Endothelial cell of umbilical vein (primary cell): ENCODE measurements at regions not wholly inside any gene's neighbourhood (a gene's known extent, or its start where the extent isn't known, plus 50 kb on each side); places are given as distances from the start of the nearest gene placed in this dataset.

Source experiments
- BruUV-seq: library from RNA; stranded (reverse); fragments of 400-500 nt; replicated peaks from 2 replicates; lab custom pipeline; 2021; lab: Mats Ljungman, UMichigan
- CTCF ChIA-PET: fragments of 300-600, 350-600 bp; sonication (Branson Sonifier 250); formaldehyde crosslinking; loops from one replicate; lab custom pipeline; 2021; ENCODE audit warnings: antibody characterized with exemption, inconsistent platforms; lab: Charles Lee
- POLR2A ChIA-PET: fragments of 300-600, 350-600 bp; sonication (Branson Sonifier 250); formaldehyde crosslinking; loops from one replicate; lab custom pipeline; 2021; ENCODE audit warnings: antibody characterized with exemption, inconsistent platforms; lab: Charles Lee
- DNase-seq: peaks from one replicate; pipeline ENCODE4 v3.0.0-alpha.2; 2011; ENCODE audit warnings: low read depth, low spot score
- FAIRE-seq: peaks from 2 replicates; lab custom pipeline; 2011; peaks lifted over from hg19 to GRCh38; lab: Jason Lieb, UNC
- H2AFZ ChIP-seq: 2 replicates; pipeline ENCODE4 v1.6.0; 2012; ENCODE audit warnings: low read depth, low read length, control low read depth, inconsistent platforms
- H3K27ac ChIP-seq: 2 replicates; pipeline ENCODE4 v1.5.1; 2011; ENCODE audit warnings: low read depth, mild to moderate bottlenecking, control low read depth, low read length, moderate library complexity; ENCODE audit not compliant: insufficient read depth
- H3K27me3 ChIP-seq, 2 experiments: 2 replicates each; pipeline versions ENCODE4 v1.6.0 to v1.6.1; 2011; ENCODE audit warnings: low read length in 2 of 2, mixed read lengths in 1 of 2; ENCODE audit not compliant: control insufficient read depth in 2 of 2, insufficient read depth in 2 of 2
- H3K36me3 ChIP-seq, 2 experiments: 2 replicates in 1 of 2; 3 replicates in 1 of 2; pipeline ENCODE4 v1.5.1; 2011; ENCODE audit warnings: low read length in 2 of 2, mild to moderate bottlenecking in 1 of 2, moderate library complexity in 1 of 2; ENCODE audit not compliant: control insufficient read depth in 2 of 2, insufficient read depth in 2 of 2; ENCODE audit errors: extremely low read depth in 1 of 2
- H3K4me1 ChIP-seq: 3 replicates; pipeline ENCODE4 v1.5.1; 2011; ENCODE audit warnings: mild to moderate bottlenecking, low read length; ENCODE audit not compliant: control insufficient read depth, insufficient read depth; ENCODE audit errors: extremely low read depth
- H3K4me2 ChIP-seq: 2 replicates; pipeline ENCODE4 v1.6.1; 2011; ENCODE audit warnings: low read length, control low read depth, mixed read lengths; ENCODE audit not compliant: insufficient read depth
- H3K4me3 ChIP-seq, 3 experiments: fragments of 200-600 bp in 1 of 3; sonication (generic), shearing (Covaris generic) in 1 of 3; replicated peaks in 1 of 3; 2 replicates each; pipeline ENCODE4 v1.5.1; 2011 to 2016; ENCODE audit warnings: control low read depth in 3 of 3, low read length in 3 of 3, mild to moderate bottlenecking in 2 of 3, inconsistent platforms in 1 of 3, low read depth in 1 of 3, moderate library complexity in 1 of 3; ENCODE audit not compliant: insufficient read depth in 1 of 3
- H3K79me2 ChIP-seq: 2 replicates; pipeline ENCODE4 v1.6.0; 2012; ENCODE audit warnings: low read length, inconsistent platforms; ENCODE audit not compliant: control insufficient read depth, insufficient read depth
- H3K9ac ChIP-seq: replicated peaks from 2 replicates; pipeline ENCODE3; 2011; ENCODE audit warnings: low read length, control low read depth; ENCODE audit not compliant: insufficient read depth; ENCODE audit errors: extremely low read depth
- H3K9me1 ChIP-seq: replicated peaks from 3 replicates; pipeline ENCODE4 v1.6.0; 2011; ENCODE audit warnings: mild to moderate bottlenecking, low read length; ENCODE audit not compliant: control insufficient read depth, insufficient read depth; ENCODE audit errors: extremely low read depth
- H3K9me3 ChIP-seq: replicated peaks from 2 replicates; pipeline ENCODE4 v1.5.1; 2012; ENCODE audit warnings: low read length, inconsistent platforms; ENCODE audit not compliant: control insufficient read depth, insufficient read depth
- H4K20me1 ChIP-seq: replicated peaks from 2 replicates; pipeline ENCODE3; 2011; ENCODE audit warnings: mild to moderate bottlenecking, low read length; ENCODE audit not compliant: control insufficient read depth, insufficient read depth; ENCODE audit errors: extremely low read depth
- CTCF ChIP-seq, 2 donors: IDR thresholded peaks; 1 replicate in 1 of 2; 2 replicates in 1 of 2; pipeline ENCODE4 v1.5.1; 2011; ENCODE audit warnings: low read length in 2 of 2, mild to moderate bottlenecking in 2 of 2, moderate library complexity in 2 of 2, control low read depth in 1 of 2, inconsistent platforms in 1 of 2, low read depth in 1 of 2; ENCODE audit not compliant: insufficient read depth in 1 of 2; ENCODE audit errors: extremely low read depth in 1 of 2
- EZH2 ChIP-seq: IDR thresholded peaks from 2 replicates; pipeline ENCODE4 v1.6.1; 2012; ENCODE audit warnings: borderline replicate concordance, low read depth, mild to moderate bottlenecking, moderate library complexity, low read length, inconsistent platforms; ENCODE audit not compliant: severe bottlenecking
- FOS ChIP-seq: IDR thresholded peaks from 2 replicates; pipeline ENCODE4 v1.6.1; 2011; ENCODE audit warnings: mild to moderate bottlenecking, low read length, moderate library complexity, borderline replicate concordance; ENCODE audit not compliant: insufficient read depth
- GATA2 ChIP-seq: IDR thresholded peaks from 2 replicates; pipeline ENCODE4 v1.7.0; 2011; ENCODE audit warnings: low read depth, mild to moderate bottlenecking, moderate library complexity, mixed read lengths, low read length; ENCODE audit not compliant: insufficient read length, insufficient read depth
- JUN ChIP-seq: IDR thresholded peaks from 2 replicates; pipeline ENCODE4 v1.6.1; 2011; ENCODE audit warnings: borderline replicate concordance, low read depth; ENCODE audit not compliant: insufficient read length, insufficient read depth
- MAX ChIP-seq: IDR thresholded peaks from 2 replicates; pipeline ENCODE4 v1.6.1; 2011; ENCODE audit not compliant: insufficient read depth, insufficient read length
- MYC ChIP-seq: IDR thresholded peaks from one replicate; pipeline ENCODE4 v1.6.1; 2011; ENCODE audit warnings: mild to moderate bottlenecking, low read depth, low read length
- POLR2A ChIP-seq: IDR thresholded peaks from 2 replicates; pipeline ENCODE4 v1.6.1; 2012; ENCODE audit warnings: low read depth, mild to moderate bottlenecking, control low read depth, low read length
- dilution Hi-C: fragments of 300-500 bp; cut with MboI; formaldehyde crosslinking; loops from one replicate; pipeline ENCODE4 v1.15.0; 2019; ENCODE audit warnings: low sequenced_read_pairs; ENCODE audit not compliant: extremely low pct_ligation_motif_present
- intact Hi-C: fragments of 100-400 bp; cut with micrococcal nuclease; formaldehyde crosslinking; loops from one replicate; pipeline ENCODE4 v1.10.0; 2022

- Histone ChIP-seq H3K4me2 (peak overlapping the region; percentile 72), H3K4me3 (peak overlapping the region in 1 of 3 experiments; percentile 18), H3K9me1 (no peaks in the 10 kb centered on the region), H4K20me1 (no peaks in the 10 kb centered on the region), H3K9me3 (no peaks in the 10 kb centered on the region), H2AFZ (peak overlapping the region; percentile 10), H3K36me3 (no peaks in the 10 kb centered on the region), H3K27ac (no peak overlapping the region), H3K27me3 (peaks cover 0 to 4% of the 10 kb centered on the region in 2 experiments), H3K9ac (no peak overlapping the region), H3K79me2 (no peaks in the 10 kb centered on the region), H3K4me1 (peaks cover 5% of the 10 kb centered on the region)
- intact Hi-C loops: no loop called here
- DNase-seq: no peak
- TF ChIP-seq MAX: no peak
- no peak for TF ChIP-seq EZH2
- TF ChIP-seq POLR2A: no peak
- TF ChIP-seq CTCF (IDR thresholded peaks at IDR 0.05; ENCODE audit: extremely low read depth in 1 of 2, insufficient read depth in 1 of 2, low read depth in 1 of 2, low read length in 2 of 2): no peak
- no peak for TF ChIP-seq GATA2
- TF ChIP-seq JUN: no peak
- TF ChIP-seq FOS: no peak
- TF ChIP-seq MYC: no peak
- ChIA-PET POLR2A (no interaction called here), CTCF (interaction anchor here (1.4 kb wide), 1 partner anchor 34 kb away, joined by 4 read pairs; no protein-coding TSS in a partner anchor)
- BruUV-seq: no TSS peak
- FAIRE-seq: no peak
- dilution Hi-C loops: no loop called here
These were observed 107.7 kb downstream of the SMIM20 start for GRCh38 chr4:26021417-26022345.
